H1 (cell line): ENCODE measurements at regions not wholly inside any gene's neighbourhood (a gene's known extent, or its start where the extent isn't known, plus 50 kb on each side); places are given as distances from the start of the nearest gene placed in this dataset.

Experiments used
- POLR2AphosphoS5 ChIP-seq: IDR thresholded peaks from 2 replicates; pipeline ENCODE4 v1.6.1; 2011; ENCODE audit warnings: low read depth, low read length
- RXRA ChIP-seq: IDR thresholded peaks from 2 replicates; pipeline ENCODE4 v1.6.1; 2011; ENCODE audit warnings: low read depth, mild to moderate bottlenecking, low read length, moderate library complexity; ENCODE audit not compliant: insufficient read depth
- TF ChIP-seq, protein P1 (sequence below): IDR thresholded peaks from 2 replicates; pipeline ENCODE4 v1.6.1; 2012; ENCODE audit warnings: low read length, inconsistent platforms

DNA sequence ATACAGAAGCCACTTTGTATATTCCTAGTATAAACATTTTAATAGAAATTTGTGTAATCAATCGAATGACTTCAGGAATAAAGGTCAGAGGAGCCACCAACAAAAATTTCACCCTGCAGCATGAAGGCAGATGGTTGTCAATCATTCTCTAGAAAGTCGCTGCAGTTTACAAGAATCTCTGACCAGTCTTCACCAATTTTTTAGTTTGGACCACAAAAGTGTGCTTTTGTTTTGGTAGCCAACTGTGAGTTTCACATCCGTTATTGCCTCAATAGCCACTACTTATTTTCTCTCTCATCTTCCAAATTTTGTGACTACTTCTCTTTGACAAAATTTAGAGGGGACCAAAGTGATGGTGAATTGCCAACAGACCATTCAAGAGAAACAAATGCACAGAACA, 1155.6 kb downstream of the AMY1C start (continued):
- TF ChIP-seq, protein P1, sequence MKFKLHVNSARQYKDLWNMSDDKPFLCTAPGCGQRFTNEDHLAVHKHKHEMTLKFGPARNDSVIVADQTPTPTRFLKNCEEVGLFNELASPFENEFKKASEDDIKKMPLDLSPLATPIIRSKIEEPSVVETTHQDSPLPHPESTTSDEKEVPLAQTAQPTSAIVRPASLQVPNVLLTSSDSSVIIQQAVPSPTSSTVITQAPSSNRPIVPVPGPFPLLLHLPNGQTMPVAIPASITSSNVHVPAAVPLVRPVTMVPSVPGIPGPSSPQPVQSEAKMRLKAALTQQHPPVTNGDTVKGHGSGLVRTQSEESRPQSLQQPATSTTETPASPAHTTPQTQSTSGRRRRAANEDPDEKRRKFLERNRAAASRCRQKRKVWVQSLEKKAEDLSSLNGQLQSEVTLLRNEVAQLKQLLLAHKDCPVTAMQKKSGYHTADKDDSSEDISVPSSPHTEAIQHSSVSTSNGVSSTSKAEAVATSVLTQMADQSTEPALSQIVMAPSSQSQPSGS = no peak
- TF ChIP-seq RXRA (no peak), POLR2AphosphoS5 (no peak)
